ENCODE measurements at regions not wholly inside any gene's neighbourhood (a gene's known extent, or its start where the extent isn't known, plus 50 kb on each side); places are given as distances from the start of the nearest gene placed in this dataset.

GRCh38 chr12:67444542-67444941 lies 175.4 kb downstream of the CAND1 start:
- H3K9me3 ChIP-seq, result no peaks in the 10 kb centered on the region
- TF ChIP-seq EP300 (IDR thresholded peaks at IDR 0.05), result no peak
- TF ChIP-seq POLR2A (IDR thresholded peaks at IDR 0.05), result no peak
- no peak for TF ChIP-seq CTCF (IDR thresholded peaks at IDR 0.05)
- H3K27me3 ChIP-seq, result no peaks in the 10 kb centered on the region
- 82 to 87% methylated on average over 5 of the region's 5 CpGs for WGBS, 2 donors
- H3K4me3 ChIP-seq, result no peak overlapping the region
- H3K4me1 ChIP-seq, result peaks cover 0 to 16% (median 7%) of the 10 kb centered on the region in 4 donors
- no peak overlapping the region for H3K27ac ChIP-seq
- DNase-seq (ENCODE audit: low spot score in 2 of 2), result no peak
- no peaks in the 10 kb centered on the region for H3K36me3 ChIP-seq

GRCh38 chr12:67446716-67447115 lies 177.6 kb downstream of the CAND1 start:
- no peak for DNase-seq (ENCODE audit: low spot score in 2 of 2)
- no peaks in the 10 kb centered on the region for H3K9me3 ChIP-seq
- TF ChIP-seq EP300 (IDR thresholded peaks at IDR 0.05), result no peak

GRCh38 chr12:67447180-67447579 lies 178.0 kb downstream of the CAND1 start:
- no peaks in the 10 kb centered on the region for H3K27me3 ChIP-seq
- no peak for DNase-seq (ENCODE audit: low spot score in 2 of 2)
- no peak overlapping the region for H3K27ac ChIP-seq
- no peaks in the 10 kb centered on the region for H3K36me3 ChIP-seq
- peaks cover 0 to 6% (median 4%) of the 10 kb centered on the region in 4 donors for H3K4me1 ChIP-seq
- TF ChIP-seq EP300 (IDR thresholded peaks at IDR 0.05), result no peak
- no peak for TF ChIP-seq CTCF (IDR thresholded peaks at IDR 0.05)
- H3K4me3 ChIP-seq, result no peak overlapping the region
- H3K9me3 ChIP-seq, result no peaks in the 10 kb centered on the region

More at GRCh38 chr12:67446716-67447115, 177.6 kb downstream of the CAND1 start:
- H3K4me3 ChIP-seq, result no peak overlapping the region
- H3K27me3 ChIP-seq, result no peaks in the 10 kb centered on the region
- no peak overlapping the region for H3K27ac ChIP-seq
- WGBS, 2 donors, result 60 to 83% methylated on average over 5 of the region's 5 CpGs
- no peaks in the 10 kb centered on the region for H3K36me3 ChIP-seq
- H3K4me1 ChIP-seq, result peaks cover 0 to 11% (median 7%) of the 10 kb centered on the region in 4 donors

- 68 to 72% methylated on average over 6 of the region's 6 CpGs for WGBS, 2 donors
- TF ChIP-seq CTCF (IDR thresholded peaks at IDR 0.05) (no peak), POLR2A (IDR thresholded peaks at IDR 0.05) (no peak), EP300 (IDR thresholded peaks at IDR 0.05) (no peak)
- Histone ChIP-seq H3K27ac (no peak overlapping the region), H3K27me3 (no peaks in the 10 kb centered on the region), H3K4me3 (no peak overlapping the region), H3K4me1 (no peaks in the 10 kb centered on the region), H3K9me3 (no peaks in the 10 kb centered on the region), H3K36me3 (no peaks in the 10 kb centered on the region)
- DNase-seq (ENCODE audit: low spot score in 2 of 2), result no peak
These were observed 180.5 kb downstream of the CAND1 start for GRCh38 chr12:67449591-67450052.

GRCh38 chr12:67450441-67450840 lies 181.3 kb downstream of the CAND1 start:
- Histone ChIP-seq H3K36me3 (no peaks in the 10 kb centered on the region), H3K27ac (no peak overlapping the region), H3K4me1 (no peaks in the 10 kb centered on the region), H3K4me3 (no peak overlapping the region), H3K9me3 (no peaks in the 10 kb centered on the region), H3K27me3 (no peaks in the 10 kb centered on the region)
- TF ChIP-seq EP300 (IDR thresholded peaks at IDR 0.05) (no peak), CTCF (IDR thresholded peaks at IDR 0.05) (no peak), POLR2A (IDR thresholded peaks at IDR 0.05) (no peak)
- WGBS, 2 donors, result 76 to 87% methylated on average over 4 of the region's 4 CpGs
- DNase-seq (ENCODE audit: low spot score in 2 of 2), result no peak

GRCh38 chr12:67451206-67451605 lies 182.0 kb downstream of the CAND1 start:
- Histone ChIP-seq H3K4me3 (no peak overlapping the region), H3K4me1 (peaks cover 0 to 4% (median 0%) of the 10 kb centered on the region in 4 donors), H3K9me3 (no peaks in the 10 kb centered on the region), H3K27me3 (no peaks in the 10 kb centered on the region), H3K27ac (no peak overlapping the region), H3K36me3 (no peaks in the 10 kb centered on the region)
- TF ChIP-seq POLR2A (IDR thresholded peaks at IDR 0.05) (no peak), EP300 (IDR thresholded peaks at IDR 0.05) (no peak), CTCF (IDR thresholded peaks at IDR 0.05) (no peak)
- DNase-seq (ENCODE audit: low spot score in 2 of 2), result no peak
- WGBS, 2 donors, result 69 to 79% methylated on average over 4 of the region's 4 CpGs

All from tibial nerve (tissue), 4 donors.